ENCODE measurements at regions not wholly inside any gene's neighbourhood (a gene's known extent, or its start where the extent isn't known, plus 50 kb on each side); places are given as distances from the start of the nearest gene placed in this dataset.
"Not testable (repeated sequence)": the region's sequence is repeated elsewhere in the genome, so short reads cannot be mapped to it uniquely, and the experiment has no call there.

GRCh38 chr5:36393656-36394428 is 92.1 kb upstream of the RANBP3L start:
- ChIA-PET POLR2A (no interaction called here), CTCF (interaction anchor here (2.1 kb wide), 1 partner anchor 129 kb away, joined by 6 read pairs; no protein-coding TSS in a partner anchor)
- peaks cover 16% of the 10 kb centered on the region for H3K27me3 Mint-ChIP-seq
- no peak overlapping the region for H3K4me3 Mint-ChIP-seq
- intact Hi-C loops (cut with micrococcal nuclease) = no loop called here
- DNase-seq = no peak
- no peaks in the 10 kb centered on the region for H3K4me1 Mint-ChIP-seq (ENCODE audit: low read depth)
- no peak overlapping the region for H3K27ac Mint-ChIP-seq
- no peaks in the 10 kb centered on the region for H3K36me3 Mint-ChIP-seq
- no peaks in the 10 kb centered on the region for H3K9me3 Mint-ChIP-seq

- CTCF ChIA-PET = interaction anchor here (2.1 kb wide), 1 partner anchor 130 kb away, joined by 6 read pairs; no protein-coding TSS in a partner anchor
- no peak for DNase-seq
- peaks cover 16% of the 10 kb centered on the region for H3K27me3 Mint-ChIP-seq
- no peaks in the 10 kb centered on the region for H3K36me3 Mint-ChIP-seq
- H3K4me1 Mint-ChIP-seq (ENCODE audit: low read depth) = no peaks in the 10 kb centered on the region
- H3K4me3 Mint-ChIP-seq = no peak overlapping the region
- H3K27ac Mint-ChIP-seq = no peak overlapping the region
- POLR2A ChIA-PET = no interaction called here
- intact Hi-C loops (cut with micrococcal nuclease) = no loop called here
- no peaks in the 10 kb centered on the region for H3K9me3 Mint-ChIP-seq
These were observed 93.6 kb upstream of the RANBP3L start for GRCh38 chr5:36395260-36395659.

GRCh38 chr5:36395947-36396346 is 94.2 kb upstream of the RANBP3L start:
- intact Hi-C loops (cut with micrococcal nuclease); H3K4me3 Mint-ChIP-seq; H3K27me3 Mint-ChIP-seq; H3K4me1 Mint-ChIP-seq (ENCODE audit: low read depth); H3K9me3 Mint-ChIP-seq; POLR2A ChIA-PET; H3K27ac Mint-ChIP-seq; DNase-seq; H3K36me3 Mint-ChIP-seq: not testable (repeated sequence)
- CTCF ChIA-PET = interaction anchor here (2.1 kb wide), 1 partner anchor 131 kb away, joined by 6 read pairs; no protein-coding TSS in a partner anchor

- no peak for DNase-seq
- POLR2A ChIA-PET = no interaction called here
- CTCF ChIA-PET = no interaction called here
- intact Hi-C loops (cut with micrococcal nuclease) = no loop called here
- H3K4me3 Mint-ChIP-seq = no peak overlapping the region
- H3K27ac Mint-ChIP-seq = no peak overlapping the region
- H3K36me3 Mint-ChIP-seq = no peaks in the 10 kb centered on the region
- H3K9me3 Mint-ChIP-seq = no peaks in the 10 kb centered on the region
- H3K27me3 Mint-ChIP-seq = peaks cover 8% of the 10 kb centered on the region
- no peaks in the 10 kb centered on the region for H3K4me1 Mint-ChIP-seq (ENCODE audit: low read depth)
These were observed 94.9 kb upstream of the RANBP3L start for GRCh38 chr5:36396640-36397039.

GRCh38 chr5:36397901-36398536 is 96.3 kb upstream of the RANBP3L start:
- ChIA-PET CTCF (no interaction called here), POLR2A (no interaction called here)
- no peaks in the 10 kb centered on the region for H3K36me3 Mint-ChIP-seq
- no peak for DNase-seq
- no peak overlapping the region for H3K27ac Mint-ChIP-seq
- H3K9me3 Mint-ChIP-seq = no peaks in the 10 kb centered on the region
- H3K4me1 Mint-ChIP-seq (ENCODE audit: low read depth) = no peaks in the 10 kb centered on the region
- intact Hi-C loops (cut with micrococcal nuclease) = no loop called here
- H3K27me3 Mint-ChIP-seq = peaks cover 8% of the 10 kb centered on the region
- no peak overlapping the region for H3K4me3 Mint-ChIP-seq

GRCh38 chr5:36402512-36402906 is 100.8 kb upstream of the RANBP3L start:
- CTCF ChIA-PET = interaction anchor here (1.1 kb wide), 1 partner anchor 97 kb away, joined by 3 read pairs; no protein-coding TSS in a partner anchor
- intact Hi-C loops (cut with micrococcal nuclease) = no loop called here
- no peaks in the 10 kb centered on the region for H3K36me3 Mint-ChIP-seq
- H3K4me3 Mint-ChIP-seq = no peak overlapping the region
- DNase-seq = no peak
- no peaks in the 10 kb centered on the region for H3K4me1 Mint-ChIP-seq (ENCODE audit: low read depth)
- POLR2A ChIA-PET = no interaction called here
- no peak overlapping the region for H3K27ac Mint-ChIP-seq
- H3K9me3 Mint-ChIP-seq = no peaks in the 10 kb centered on the region
- peaks cover 6% of the 10 kb centered on the region for H3K27me3 Mint-ChIP-seq

- ChIA-PET CTCF (interaction anchor here (0.6 kb wide), 1 partner anchor 163 kb away, joined by 3 read pairs; no protein-coding TSS in a partner anchor), POLR2A (no interaction called here)
- Mint-ChIP-seq H3K27me3 (peaks cover 2% of the 10 kb centered on the region), H3K27ac (no peak overlapping the region), H3K4me1 (ENCODE audit: low read depth) (no peaks in the 10 kb centered on the region), H3K36me3 (no peaks in the 10 kb centered on the region), H3K4me3 (no peak overlapping the region), H3K9me3 (no peaks in the 10 kb centered on the region)
- intact Hi-C loops (cut with micrococcal nuclease) = no loop called here
- no peak for DNase-seq
These were observed 102.1 kb upstream of the RANBP3L start for GRCh38 chr5:36403632-36404311.

- Mint-ChIP-seq H3K4me3 (no peak overlapping the region), H3K4me1 (ENCODE audit: low read depth) (no peaks in the 10 kb centered on the region), H3K9me3 (peaks cover 2% of the 10 kb centered on the region), H3K27me3 (no peaks in the 10 kb centered on the region), H3K36me3 (no peaks in the 10 kb centered on the region), H3K27ac (no peak overlapping the region)
- intact Hi-C loops (cut with micrococcal nuclease) = no loop called here
- POLR2A ChIA-PET = no interaction called here
- no peak for DNase-seq
- CTCF ChIA-PET = no interaction called here
These were observed 104.3 kb upstream of the RANBP3L start for GRCh38 chr5:36406023-36406422.

GRCh38 chr5:36407396-36407795 is 105.7 kb upstream of the RANBP3L start:
- CTCF ChIA-PET = no interaction called here
- no peak for DNase-seq
- peaks cover 5% of the 10 kb centered on the region for H3K9me3 Mint-ChIP-seq
- no peak overlapping the region for H3K4me3 Mint-ChIP-seq
- POLR2A ChIA-PET = no interaction called here
- no peaks in the 10 kb centered on the region for H3K36me3 Mint-ChIP-seq
- H3K27ac Mint-ChIP-seq = no peak overlapping the region
- H3K27me3 Mint-ChIP-seq = peaks cover 3% of the 10 kb centered on the region
- intact Hi-C loops (cut with micrococcal nuclease) = no loop called here
- H3K4me1 Mint-ChIP-seq (ENCODE audit: low read depth) = no peaks in the 10 kb centered on the region

- H3K9me3 Mint-ChIP-seq; intact Hi-C loops (cut with micrococcal nuclease); POLR2A ChIA-PET; H3K4me1 Mint-ChIP-seq (ENCODE audit: low read depth); H3K27ac Mint-ChIP-seq; H3K36me3 Mint-ChIP-seq; H3K27me3 Mint-ChIP-seq; DNase-seq; H3K4me3 Mint-ChIP-seq: not testable (repeated sequence)
- CTCF ChIA-PET = interaction anchor here (1.2 kb wide), 1 partner anchor 98 kb away, joined by 3 read pairs; no protein-coding TSS in a partner anchor
These were observed 108.0 kb upstream of the RANBP3L start for GRCh38 chr5:36409711-36410110.

- H3K4me3 Mint-ChIP-seq; H3K27me3 Mint-ChIP-seq; POLR2A ChIA-PET; intact Hi-C loops (cut with micrococcal nuclease); DNase-seq; CTCF ChIA-PET; H3K27ac Mint-ChIP-seq; H3K36me3 Mint-ChIP-seq; H3K9me3 Mint-ChIP-seq; H3K4me1 Mint-ChIP-seq (ENCODE audit: low read depth): not testable (repeated sequence)
These were observed 109.0 kb upstream of the RANBP3L start for GRCh38 chr5:36410672-36411071.

- no peak overlapping the region for H3K27ac Mint-ChIP-seq
- ChIA-PET POLR2A (no interaction called here), CTCF (interaction anchor here (0.9 to 1.5 kb wide), 4 partner anchors 276 to 336 kb away, joined by 3 to 8 read pairs (median 4); no protein-coding TSS in a partner anchor)
- intact Hi-C loops (cut with micrococcal nuclease) = loop anchor here (1.0 to 2.0 kb wide), 2 partner anchors 92 to 278 kb away; no protein-coding TSS in a partner anchor
- no peaks in the 10 kb centered on the region for H3K36me3 Mint-ChIP-seq
- peaks cover 3% of the 10 kb centered on the region for H3K27me3 Mint-ChIP-seq
- DNase-seq = no peak
- H3K4me3 Mint-ChIP-seq = no peak overlapping the region
- peaks cover 5% of the 10 kb centered on the region for H3K9me3 Mint-ChIP-seq
- peaks cover 7% of the 10 kb centered on the region for H3K4me1 Mint-ChIP-seq (ENCODE audit: low read depth)
These were observed 113.2 kb upstream of the RANBP3L start for GRCh38 chr5:36414869-36415282.

All from activated CD4-positive, alpha-beta memory T cell treated with anti-CD3 and anti-CD28 coated beads for 36 hours (primary cell).